ENCODE measurements at regions not wholly inside any gene's neighbourhood (a gene's known extent, or its start where the extent isn't known, plus 50 kb on each side); places are given as distances from the start of the nearest gene placed in this dataset.

GRCh38 chr15:37695719-37696118 lies 238.7 kb upstream of the TMCO5A start:
- TF ChIP-seq CTCF (IDR thresholded peaks at IDR 0.05), result no peak
- TF ChIP-seq POLR2AphosphoS5 (IDR thresholded peaks at IDR 0.05), result no peak
- no peak for TF ChIP-seq POLR2A (IDR thresholded peaks at IDR 0.05)

Data from prostate gland (tissue), 2 donors.